ENCODE measurements at regions not wholly inside any gene's neighbourhood (a gene's known extent, or its start where the extent isn't known, plus 50 kb on each side); places are given as distances from the start of the nearest gene placed in this dataset.

DNA sequence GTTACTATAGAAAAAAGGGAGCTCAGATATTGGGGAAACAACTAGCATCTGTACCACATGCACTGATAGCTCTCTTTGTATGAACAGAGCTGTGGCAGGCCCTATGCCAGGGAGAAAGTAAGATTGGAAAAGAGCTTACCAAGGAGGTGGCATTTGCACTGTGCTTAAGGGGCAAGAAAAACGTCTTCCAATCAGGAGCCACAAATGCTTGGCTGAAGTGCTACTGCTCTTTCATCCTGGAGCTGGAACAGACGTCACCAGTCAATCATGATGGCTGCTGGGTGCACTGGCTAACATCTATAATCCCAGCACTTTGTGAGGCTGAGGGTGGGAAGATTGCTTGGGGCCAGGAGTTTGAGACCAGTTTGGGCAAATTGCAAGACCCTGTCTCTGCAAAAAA is 218.5 kb downstream of the SEC14L1 start:
- TF ChIP-seq, protein P1, sequence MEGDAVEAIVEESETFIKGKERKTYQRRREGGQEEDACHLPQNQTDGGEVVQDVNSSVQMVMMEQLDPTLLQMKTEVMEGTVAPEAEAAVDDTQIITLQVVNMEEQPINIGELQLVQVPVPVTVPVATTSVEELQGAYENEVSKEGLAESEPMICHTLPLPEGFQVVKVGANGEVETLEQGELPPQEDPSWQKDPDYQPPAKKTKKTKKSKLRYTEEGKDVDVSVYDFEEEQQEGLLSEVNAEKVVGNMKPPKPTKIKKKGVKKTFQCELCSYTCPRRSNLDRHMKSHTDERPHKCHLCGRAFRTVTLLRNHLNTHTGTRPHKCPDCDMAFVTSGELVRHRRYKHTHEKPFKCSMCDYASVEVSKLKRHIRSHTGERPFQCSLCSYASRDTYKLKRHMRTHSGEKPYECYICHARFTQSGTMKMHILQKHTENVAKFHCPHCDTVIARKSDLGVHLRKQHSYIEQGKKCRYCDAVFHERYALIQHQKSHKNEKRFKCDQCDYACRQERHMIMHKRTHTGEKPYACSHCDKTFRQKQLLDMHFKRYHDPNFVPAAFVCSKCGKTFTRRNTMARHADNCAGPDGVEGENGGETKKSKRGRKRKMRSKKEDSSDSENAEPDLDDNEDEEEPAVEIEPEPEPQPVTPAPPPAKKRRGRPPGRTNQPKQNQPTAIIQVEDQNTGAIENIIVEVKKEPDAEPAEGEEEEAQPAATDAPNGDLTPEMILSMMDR (IDR thresholded peaks at IDR 0.05; ENCODE audit: insufficient read depth, low read length, poor library complexity, severe bottlenecking): no peak
- no peak for TF ChIP-seq EZH2phosphoT487 (conservative IDR thresholded peaks at IDR 0.05; ENCODE audit: low read length)
